ENCODE measurements at regions not wholly inside any gene's neighbourhood (a gene's known extent, or its start where the extent isn't known, plus 50 kb on each side); places are given as distances from the start of the nearest gene placed in this dataset.

GRCh38 chr20:7657569-7657968, 282.7 kb downstream of the HAO1 start:
- Mint-ChIP-seq H3K9me3 (ENCODE audit: low read depth) (no peaks in the 10 kb centered on the region), H3K27me3 (ENCODE audit: low read depth) (no peaks in the 10 kb centered on the region), H3K27ac (ENCODE audit: unreplicated experiment) (no peak overlapping the region), H3K4me1 (ENCODE audit: low read depth) (no peaks in the 10 kb centered on the region), H3K36me3 (ENCODE audit: low read depth) (no peaks in the 10 kb centered on the region), H3K4me3 (ENCODE audit: unreplicated experiment) (no peak overlapping the region)
- no peak for DNase-seq (ENCODE audit: low spot score)
- no peak for TF ChIP-seq CTCF (IDR thresholded peaks at IDR 0.05)

- Mint-ChIP-seq H3K27me3 (ENCODE audit: low read depth) (no peaks in the 10 kb centered on the region), H3K27ac (ENCODE audit: unreplicated experiment) (no peak overlapping the region), H3K4me3 (ENCODE audit: unreplicated experiment) (no peak overlapping the region), H3K9me3 (ENCODE audit: low read depth) (no peaks in the 10 kb centered on the region), H3K36me3 (ENCODE audit: low read depth) (no peaks in the 10 kb centered on the region), H3K4me1 (ENCODE audit: low read depth) (no peaks in the 10 kb centered on the region)
- DNase-seq (ENCODE audit: low spot score) = no peak
- TF ChIP-seq CTCF (IDR thresholded peaks at IDR 0.05) = no peak
Measured at GRCh38 chr20:7660165-7660564, 280.1 kb downstream of the HAO1 start.

GRCh38 chr20:7665376-7665775, 274.9 kb downstream of the HAO1 start:
- Mint-ChIP-seq H3K36me3 (ENCODE audit: low read depth) (no peaks in the 10 kb centered on the region), H3K9me3 (ENCODE audit: low read depth) (no peaks in the 10 kb centered on the region), H3K4me3 (ENCODE audit: unreplicated experiment) (no peak overlapping the region), H3K27me3 (ENCODE audit: low read depth) (peaks cover 2% of the 10 kb centered on the region), H3K4me1 (ENCODE audit: low read depth) (no peaks in the 10 kb centered on the region), H3K27ac (ENCODE audit: unreplicated experiment) (no peak overlapping the region)
- DNase-seq (ENCODE audit: low spot score) = no peak
- TF ChIP-seq CTCF (IDR thresholded peaks at IDR 0.05) = no peak

- Mint-ChIP-seq H3K4me1 (ENCODE audit: low read depth) (no peaks in the 10 kb centered on the region), H3K36me3 (ENCODE audit: low read depth) (no peaks in the 10 kb centered on the region)
- no peak for DNase-seq (ENCODE audit: low spot score)
Measured at GRCh38 chr20:7667194-7667593, 273.1 kb downstream of the HAO1 start.

GRCh38 chr20:7672571-7672970, 267.7 kb downstream of the HAO1 start:
- Mint-ChIP-seq H3K4me3 (ENCODE audit: unreplicated experiment) (no peak overlapping the region), H3K9me3 (ENCODE audit: low read depth) (no peaks in the 10 kb centered on the region), H3K4me1 (ENCODE audit: low read depth) (no peaks in the 10 kb centered on the region), H3K27ac (ENCODE audit: unreplicated experiment) (no peak overlapping the region), H3K27me3 (ENCODE audit: low read depth) (peaks cover 5% of the 10 kb centered on the region), H3K36me3 (ENCODE audit: low read depth) (no peaks in the 10 kb centered on the region)
- no peak for DNase-seq (ENCODE audit: low spot score)
- no peak for TF ChIP-seq CTCF (IDR thresholded peaks at IDR 0.05)

More at GRCh38 chr20:7667194-7667593, 273.1 kb downstream of the HAO1 start:
- Mint-ChIP-seq H3K27ac (ENCODE audit: unreplicated experiment) (no peak overlapping the region), H3K4me3 (ENCODE audit: unreplicated experiment) (no peak overlapping the region), H3K9me3 (ENCODE audit: low read depth) (no peaks in the 10 kb centered on the region), H3K27me3 (ENCODE audit: low read depth) (peaks cover 5% of the 10 kb centered on the region)
- no peak for TF ChIP-seq CTCF (IDR thresholded peaks at IDR 0.05)
